DND-41 (cell line): ENCODE measurements at regions not wholly inside any gene's neighbourhood (a gene's known extent, or its start where the extent isn't known, plus 50 kb on each side); places are given as distances from the start of the nearest gene placed in this dataset.
"Not testable (repeated sequence)": the region's sequence is repeated elsewhere in the genome, so short reads cannot be mapped to it uniquely, and the experiment has no call there.

Experiments
- EZH2 ChIP-seq: IDR thresholded peaks from 3 replicates; pipeline ENCODE4 v1.6.1; 2012; ENCODE audit warnings: borderline replicate concordance, low read depth, mild to moderate bottlenecking, moderate library complexity, low read length, inconsistent platforms; ENCODE audit not compliant: severe bottlenecking
- TF ChIP-seq, protein P1 (sequence below): IDR thresholded peaks from 2 replicates; pipeline ENCODE4 v1.5.1; 2012; ENCODE audit warnings: borderline replicate concordance, low read length, moderate library complexity, mild to moderate bottlenecking; ENCODE audit not compliant: poor library complexity, severe bottlenecking; ENCODE audit errors: extremely low read depth

DNA sequence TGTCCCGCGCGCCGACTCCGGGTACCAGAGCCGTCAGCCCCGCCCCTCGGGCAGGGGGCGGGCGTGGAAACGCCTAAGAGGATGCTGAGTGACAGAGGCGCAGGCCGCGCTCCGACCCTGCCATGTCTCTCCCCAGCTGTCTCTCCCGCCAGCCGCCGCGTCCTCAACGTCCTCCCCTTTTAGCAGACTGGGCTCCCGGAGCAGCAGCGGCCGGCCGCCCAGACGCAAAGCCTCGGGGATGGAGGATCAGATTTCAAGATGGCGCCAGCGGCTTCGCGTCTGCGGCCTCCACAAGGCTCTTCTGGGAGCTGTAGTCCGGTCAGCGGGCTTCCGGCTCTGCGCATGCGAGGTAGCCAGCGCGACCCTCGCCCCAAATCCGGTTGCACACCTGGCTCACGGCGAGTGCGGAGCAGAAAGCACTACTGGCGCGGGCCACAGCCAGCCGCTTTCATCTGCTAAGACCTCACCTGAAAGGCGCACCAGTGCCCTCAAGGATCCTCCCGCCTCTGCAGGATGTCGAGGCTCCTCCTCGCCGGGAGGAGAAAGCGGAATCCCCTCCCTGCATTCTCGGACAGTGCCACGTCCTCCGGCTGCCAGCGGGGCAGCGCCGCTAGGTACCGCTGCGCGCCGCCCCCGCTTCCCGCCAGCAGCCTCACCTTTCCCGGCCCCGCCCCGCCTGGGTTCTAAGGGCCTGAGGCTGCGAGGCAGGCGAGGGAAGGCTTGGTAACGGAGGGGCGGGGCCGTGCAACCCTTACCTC is 143.6 kb downstream of the NBPF8 start:
- TF ChIP-seq EZH2: not testable (repeated sequence)
- TF ChIP-seq, protein P1, sequence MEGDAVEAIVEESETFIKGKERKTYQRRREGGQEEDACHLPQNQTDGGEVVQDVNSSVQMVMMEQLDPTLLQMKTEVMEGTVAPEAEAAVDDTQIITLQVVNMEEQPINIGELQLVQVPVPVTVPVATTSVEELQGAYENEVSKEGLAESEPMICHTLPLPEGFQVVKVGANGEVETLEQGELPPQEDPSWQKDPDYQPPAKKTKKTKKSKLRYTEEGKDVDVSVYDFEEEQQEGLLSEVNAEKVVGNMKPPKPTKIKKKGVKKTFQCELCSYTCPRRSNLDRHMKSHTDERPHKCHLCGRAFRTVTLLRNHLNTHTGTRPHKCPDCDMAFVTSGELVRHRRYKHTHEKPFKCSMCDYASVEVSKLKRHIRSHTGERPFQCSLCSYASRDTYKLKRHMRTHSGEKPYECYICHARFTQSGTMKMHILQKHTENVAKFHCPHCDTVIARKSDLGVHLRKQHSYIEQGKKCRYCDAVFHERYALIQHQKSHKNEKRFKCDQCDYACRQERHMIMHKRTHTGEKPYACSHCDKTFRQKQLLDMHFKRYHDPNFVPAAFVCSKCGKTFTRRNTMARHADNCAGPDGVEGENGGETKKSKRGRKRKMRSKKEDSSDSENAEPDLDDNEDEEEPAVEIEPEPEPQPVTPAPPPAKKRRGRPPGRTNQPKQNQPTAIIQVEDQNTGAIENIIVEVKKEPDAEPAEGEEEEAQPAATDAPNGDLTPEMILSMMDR: not testable (repeated sequence)
